ENCODE measurements at regions not wholly inside any gene's neighbourhood (a gene's known extent, or its start where the extent isn't known, plus 50 kb on each side); places are given as distances from the start of the nearest gene placed in this dataset.
"Not testable (repeated sequence)": the region's sequence is repeated elsewhere in the genome, so short reads cannot be mapped to it uniquely, and the experiment has no call there.

DNA sequence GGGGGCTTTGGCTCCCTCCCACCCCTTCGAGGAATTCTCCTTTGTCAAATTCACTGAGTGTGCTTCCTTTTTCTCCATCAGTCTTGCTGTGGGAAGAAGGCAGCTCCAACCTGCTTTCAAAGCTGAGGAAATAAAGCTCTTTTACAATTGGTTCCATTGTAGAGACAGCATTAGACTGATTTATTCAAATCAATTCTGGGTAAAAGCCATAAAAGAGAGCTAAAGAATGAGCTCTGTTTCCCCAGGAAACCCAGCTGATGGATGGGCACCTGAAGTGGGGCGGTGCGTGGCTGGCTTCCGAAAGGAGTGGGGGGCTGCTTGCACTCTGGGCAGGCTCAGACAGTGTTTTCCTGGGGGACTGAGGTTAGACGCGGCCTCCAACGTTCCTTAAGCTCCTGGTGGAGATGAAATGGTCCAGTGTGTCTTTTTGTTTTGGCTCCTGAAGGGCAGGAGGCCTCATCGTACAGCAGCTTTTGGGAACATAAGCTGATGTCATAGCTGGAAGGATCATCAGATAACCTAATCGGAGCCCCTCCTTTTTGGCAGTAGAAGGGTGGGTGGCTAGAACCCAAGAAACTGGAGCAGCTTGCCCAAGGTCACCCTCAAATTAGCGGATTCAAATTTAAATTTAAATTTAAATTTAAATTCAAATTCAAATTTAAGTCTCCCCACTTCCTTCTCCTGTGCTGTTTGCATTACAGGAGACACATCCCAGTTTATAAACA lies 128.5 kb upstream of the EEF2KMT start:
- no peaks in the 10 kb centered on the region for H4K20me1 ChIP-seq (ENCODE audit: insufficient read depth)
- H3K9me3 ChIP-seq (ENCODE audit: low read depth), result no peaks in the 10 kb centered on the region
- H3K36me3 ChIP-seq (ENCODE audit: low read depth), result no peaks in the 10 kb centered on the region
- no peaks in the 10 kb centered on the region for H3K79me2 ChIP-seq (ENCODE audit: insufficient read depth)
- H3K4me3 ChIP-seq, result no peak overlapping the region
- no peaks in the 10 kb centered on the region for H3F3A ChIP-seq (ENCODE audit: insufficient read depth)
- H3K9ac ChIP-seq, result no peak overlapping the region
- no peak overlapping the region for H3K4me2 ChIP-seq (ENCODE audit: unreplicated experiment)
- H3K4me1 ChIP-seq (ENCODE audit: insufficient read depth), result no peaks in the 10 kb centered on the region
- H3K27ac ChIP-seq, result no peak overlapping the region
- H3K9me2 ChIP-seq (ENCODE audit: insufficient read depth), result no peaks in the 10 kb centered on the region
- DNase-seq, result no peak
- H2AFZ ChIP-seq, result no peak overlapping the region
- 13% methylated on average over 10 of the region's 10 CpGs for WGBS, 2 experiments (ENCODE audit: low coverage in 1 of 2, low lambda C conversion rate in 2 of 2, missing lambda C conversion rate in 2 of 2)
- TF ChIP-seq EZH2phosphoT487 (IDR thresholded peaks at IDR 0.05; ENCODE audit: insufficient read depth, low read depth), result no peak
- TF ChIP-seq EZH2 (IDR thresholded peaks at IDR 0.05; ENCODE audit: insufficient read depth, poor library complexity, severe bottlenecking), result no peak
- in situ Hi-C loops (cut with MboI), result loop anchor here (25.0 kb wide), 1 partner anchor 1411 kb away; no protein-coding TSS in a partner anchor
- no peaks in the 10 kb centered on the region for H3K27me3 ChIP-seq (replicated peaks; ENCODE audit: insufficient read depth)

DNA sequence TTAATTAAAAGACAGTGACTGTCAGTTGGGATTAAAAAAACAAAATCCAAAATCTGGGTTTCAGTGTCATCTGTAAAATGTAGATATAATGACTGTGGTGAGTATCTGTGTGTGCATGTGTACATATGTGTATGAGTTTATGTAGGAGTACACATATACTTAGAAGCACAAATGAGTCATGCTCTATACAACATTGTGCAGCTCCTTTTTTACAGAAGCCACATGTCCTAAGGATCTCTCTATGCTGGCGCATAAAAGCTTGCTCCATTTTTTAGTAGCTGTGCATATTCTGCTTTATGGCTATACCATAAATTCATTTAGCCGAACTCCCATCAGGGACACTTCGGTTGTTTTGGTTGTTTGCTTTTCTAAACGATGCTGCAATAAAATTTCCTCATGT lies 125.2 kb upstream of the EEF2KMT start:
- no peaks in the 10 kb centered on the region for H3K9me3 ChIP-seq (ENCODE audit: low read depth)
- no peak overlapping the region for H3K27ac ChIP-seq
- no peaks in the 10 kb centered on the region for H3F3A ChIP-seq (ENCODE audit: insufficient read depth)
- H3K27me3 ChIP-seq (replicated peaks; ENCODE audit: insufficient read depth), result no peaks in the 10 kb centered on the region
- no peaks in the 10 kb centered on the region for H3K36me3 ChIP-seq (ENCODE audit: low read depth)
- H3K4me3 ChIP-seq, result no peak overlapping the region
- 20 to 27% methylated on average over 4 of the region's 4 CpGs for WGBS, 2 experiments (ENCODE audit: low coverage in 1 of 2, low lambda C conversion rate in 2 of 2, missing lambda C conversion rate in 2 of 2)
- H2AFZ ChIP-seq, result no peak overlapping the region
- no peaks in the 10 kb centered on the region for H3K9me2 ChIP-seq (ENCODE audit: insufficient read depth)
- in situ Hi-C loops (cut with MboI), result no loop called here
- TF ChIP-seq EZH2phosphoT487 (IDR thresholded peaks at IDR 0.05; ENCODE audit: insufficient read depth, low read depth) (no peak), EZH2 (IDR thresholded peaks at IDR 0.05; ENCODE audit: insufficient read depth, poor library complexity, severe bottlenecking) (no peak)
- no peak overlapping the region for H3K9ac ChIP-seq
- no peak for DNase-seq
- H3K4me2 ChIP-seq (ENCODE audit: unreplicated experiment), result no peak overlapping the region
- H3K4me1 ChIP-seq (ENCODE audit: insufficient read depth), result no peaks in the 10 kb centered on the region
- no peaks in the 10 kb centered on the region for H3K79me2 ChIP-seq (ENCODE audit: insufficient read depth)
- no peaks in the 10 kb centered on the region for H4K20me1 ChIP-seq (ENCODE audit: insufficient read depth)

DNA sequence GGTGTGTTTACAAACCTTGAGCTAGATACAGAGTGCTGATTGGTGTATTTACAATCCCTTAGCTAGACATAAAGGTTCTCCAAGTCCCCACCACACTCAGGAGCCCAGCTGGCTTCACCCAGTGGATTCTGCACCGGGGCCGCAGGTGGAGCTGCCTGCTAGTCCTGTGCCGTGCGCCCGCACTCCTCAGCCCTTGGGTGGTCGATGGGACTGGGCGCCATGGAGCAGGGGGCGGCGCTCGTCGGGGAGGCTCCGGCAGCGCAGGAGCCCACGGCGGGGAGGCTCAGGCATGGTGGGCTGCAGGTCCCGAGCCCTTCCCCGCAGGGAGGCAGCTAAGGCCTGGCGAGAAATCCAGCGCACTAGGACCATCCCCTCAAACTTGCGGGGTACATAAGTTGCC lies 124.2 kb upstream of the EEF2KMT start:
- H3K9me2 ChIP-seq (ENCODE audit: insufficient read depth); H3K79me2 ChIP-seq (ENCODE audit: insufficient read depth); H3K27me3 ChIP-seq (replicated peaks; ENCODE audit: insufficient read depth); H3F3A ChIP-seq (ENCODE audit: insufficient read depth); H3K36me3 ChIP-seq (ENCODE audit: low read depth); H3K4me2 ChIP-seq (ENCODE audit: unreplicated experiment); DNase-seq; H3K27ac ChIP-seq; in situ Hi-C loops (cut with MboI); H3K4me3 ChIP-seq; H4K20me1 ChIP-seq (ENCODE audit: insufficient read depth); H3K4me1 ChIP-seq (ENCODE audit: insufficient read depth); H3K9ac ChIP-seq; H3K9me3 ChIP-seq (ENCODE audit: low read depth); H2AFZ ChIP-seq: not testable (repeated sequence)
- WGBS, 2 experiments (ENCODE audit: low coverage in 1 of 2, low lambda C conversion rate in 2 of 2, missing lambda C conversion rate in 2 of 2), result 55% methylated on average over 20 of the region's 20 CpGs

DNA sequence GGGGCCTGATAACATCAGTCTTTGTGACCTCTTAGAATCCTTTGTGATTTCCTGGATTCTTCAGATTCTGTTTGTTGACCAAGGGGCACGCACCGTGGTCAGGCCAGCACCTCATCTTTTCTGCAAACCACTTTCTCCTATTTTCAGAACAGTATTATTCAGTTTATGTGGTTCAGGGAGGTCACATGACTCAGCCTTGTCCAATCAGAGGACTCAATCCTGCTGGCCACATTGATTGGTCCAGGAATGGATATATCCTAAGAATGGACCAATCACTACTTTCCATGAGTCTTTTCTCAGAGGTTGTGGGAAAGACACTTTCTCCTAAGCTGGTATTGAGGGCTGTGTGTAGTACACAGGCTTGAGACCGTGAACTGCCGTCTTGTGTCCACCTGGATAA lies 123.1 kb upstream of the EEF2KMT start:
- no peaks in the 10 kb centered on the region for H4K20me1 ChIP-seq (ENCODE audit: insufficient read depth)
- H3K4me1 ChIP-seq (ENCODE audit: insufficient read depth), result no peaks in the 10 kb centered on the region
- no peaks in the 10 kb centered on the region for H3K36me3 ChIP-seq (ENCODE audit: low read depth)
- H2AFZ ChIP-seq, result no peak overlapping the region
- H3K27ac ChIP-seq, result no peak overlapping the region
- no peaks in the 10 kb centered on the region for H3F3A ChIP-seq (ENCODE audit: insufficient read depth)
- H3K27me3 ChIP-seq (replicated peaks; ENCODE audit: insufficient read depth), result no peaks in the 10 kb centered on the region
- H3K9ac ChIP-seq, result no peak overlapping the region
- no peak overlapping the region for H3K4me2 ChIP-seq (ENCODE audit: unreplicated experiment)
- TF ChIP-seq EZH2phosphoT487 (IDR thresholded peaks at IDR 0.05; ENCODE audit: insufficient read depth, low read depth) (no peak), EZH2 (IDR thresholded peaks at IDR 0.05; ENCODE audit: insufficient read depth, poor library complexity, severe bottlenecking) (no peak)
- H3K4me3 ChIP-seq, result no peak overlapping the region
- in situ Hi-C loops (cut with MboI), result no loop called here
- H3K9me2 ChIP-seq (ENCODE audit: insufficient read depth), result no peaks in the 10 kb centered on the region
- H3K79me2 ChIP-seq (ENCODE audit: insufficient read depth), result no peaks in the 10 kb centered on the region
- WGBS, 2 experiments (ENCODE audit: low coverage in 1 of 2, low lambda C conversion rate in 2 of 2, missing lambda C conversion rate in 2 of 2), result 23 to 44% methylated on average over 4 of the region's 4 CpGs
- H3K9me3 ChIP-seq (ENCODE audit: low read depth), result no peaks in the 10 kb centered on the region
- no peak for DNase-seq

Data from GM23248 (cell line).